WTC11 (cell line): ENCODE measurements at regions not wholly inside any gene's neighbourhood (a gene's known extent, or its start where the extent isn't known, plus 50 kb on each side); places are given as distances from the start of the nearest gene placed in this dataset.

Experiments
- ATAC-seq: fragments of 200-7000 bp; cut with Tn5 transposase; 2 replicates; pipeline ENCODE4 v1.10.0; 2021; ENCODE audit warnings: mild to moderate bottlenecking, moderate library complexity
- CTCF ChIA-PET: fragments of 300-600 bp; sonication (Branson Sonifier 250); formaldehyde crosslinking; loops from one replicate; lab custom pipeline; 2021; ENCODE audit warnings: antibody characterized with exemption; lab: Charles Lee
- POLR2A ChIA-PET: fragments of 350-600 bp; sonication (Branson Sonifier 250); formaldehyde crosslinking; loops from one replicate; lab custom pipeline; 2021; ENCODE audit warnings: antibody characterized with exemption; lab: Charles Lee
- DNase-seq: peaks from one replicate; pipeline ENCODE4 v3.0.0; 2021; ENCODE audit warnings: low spot score
- H3K27ac Mint-ChIP-seq: 2 replicates; pipeline ENCODE4 v1.8.0; 2021; ENCODE audit warnings: mixed read lengths
- H3K27me3 Mint-ChIP-seq: 2 replicates; pipeline ENCODE4 v1.8.0; 2021; ENCODE audit warnings: low read depth, mild to moderate bottlenecking, moderate library complexity, mixed read lengths
- H3K36me3 Mint-ChIP-seq: 2 replicates; pipeline ENCODE4 v1.8.0; 2021; ENCODE audit warnings: mixed read lengths
- H3K4me1 Mint-ChIP-seq: 2 replicates; pipeline ENCODE4 v1.8.0; 2022; ENCODE audit warnings: mixed read lengths
- H3K4me3 Mint-ChIP-seq: 2 replicates; pipeline ENCODE4 v1.8.0; 2021; ENCODE audit warnings: mild to moderate bottlenecking, moderate library complexity, mixed read lengths
- H3K9me3 Mint-ChIP-seq: 2 replicates; pipeline ENCODE4 v1.8.0; 2021; ENCODE audit warnings: mixed read lengths
- AFF4 ChIP-seq: sonication (generic); formaldehyde crosslinking; IDR thresholded peaks from 2 replicates; pipeline ENCODE4 v1.8.1; 2023; ENCODE audit warnings: mild to moderate bottlenecking, missing genetic modification reagents, borderline replicate concordance
- CDX4 ChIP-seq: fragments of 250-450 bp; sonication (Bioruptor Pico); IDR thresholded peaks from 2 replicates; pipeline ENCODE4 v1.9.0; 2021; ENCODE audit warnings: moderate library complexity, mild to moderate bottlenecking, inconsistent platforms, borderline replicate concordance
- CTCF ChIP-seq: fragments of 200-600 bp; IDR thresholded peaks from 2 replicates; pipeline ENCODE4 v1.8.0; 2022; ENCODE audit warnings: antibody characterized with exemption
- ETV6 ChIP-seq: sonication (generic); formaldehyde crosslinking; IDR thresholded peaks from 2 replicates; pipeline ENCODE4 v1.8.1; 2022; ENCODE audit warnings: mild to moderate bottlenecking, missing genetic modification reagents
- FOXK1 ChIP-seq: sonication (generic); formaldehyde crosslinking; IDR thresholded peaks from 2 replicates; pipeline ENCODE4 v1.8.0; 2022; ENCODE audit warnings: mild to moderate bottlenecking, moderate library complexity, missing genetic modification reagents
- FOXP1 ChIP-seq: sonication (generic); formaldehyde crosslinking; IDR thresholded peaks from 2 replicates; pipeline ENCODE4 v1.8.0; 2022; ENCODE audit warnings: missing genetic modification reagents, mild to moderate bottlenecking, moderate library complexity, borderline replicate concordance
- JUN ChIP-seq: sonication (generic); formaldehyde crosslinking; IDR thresholded peaks from 2 replicates; pipeline ENCODE4 v1.8.0; 2023; ENCODE audit warnings: mild to moderate bottlenecking, missing genetic modification reagents
- MLX ChIP-seq: sonication (generic); formaldehyde crosslinking; IDR thresholded peaks from 2 replicates; pipeline ENCODE4 v1.8.1; 2023; ENCODE audit warnings: mild to moderate bottlenecking, missing genetic modification reagents, moderate library complexity
- MXD4 ChIP-seq: fragments of 250-450 bp; sonication (Bioruptor Pico); IDR thresholded peaks from 2 replicates; pipeline ENCODE4 v1.8.0; 2021; ENCODE audit warnings: mild to moderate bottlenecking, moderate library complexity, borderline replicate concordance
- NFE2L1 ChIP-seq: sonication (generic); formaldehyde crosslinking; IDR thresholded peaks from 2 replicates; pipeline ENCODE4 v1.8.1; 2023; ENCODE audit warnings: missing genetic modification reagents
- NR3C1 ChIP-seq: sonication (generic); formaldehyde crosslinking; conservative IDR thresholded peaks from 2 replicates; pipeline ENCODE4 v1.8.1; 2023; ENCODE audit warnings: low read depth, mild to moderate bottlenecking, missing genetic modification reagents
- USF2 ChIP-seq: sonication (generic); formaldehyde crosslinking; IDR thresholded peaks from 2 replicates; pipeline ENCODE4 v1.8.1; 2023; ENCODE audit warnings: mild to moderate bottlenecking, missing genetic modification reagents, moderate library complexity
- ZNF512 ChIP-seq: sonication (generic); formaldehyde crosslinking; IDR thresholded peaks from 2 replicates; pipeline ENCODE4 v1.8.1; 2022; ENCODE audit warnings: missing genetic modification reagents, borderline replicate concordance
- ZNF532 ChIP-seq: fragments of 250-450 bp; sonication (Bioruptor Pico); IDR thresholded peaks from 2 replicates; pipeline ENCODE4 v1.9.0; 2021; ENCODE audit warnings: mild to moderate bottlenecking, borderline replicate concordance
- ZSCAN18 ChIP-seq: fragments of 250-450 bp; sonication (Bioruptor Pico); IDR thresholded peaks from 2 replicates; pipeline ENCODE4 v2.1.2; 2022; ENCODE audit warnings: mild to moderate bottlenecking, moderate library complexity

- H3K27ac Mint-ChIP-seq = peak overlapping the region; percentile 58; the same call in 1 of the 2 replicates
- peaks cover 24% of the 10 kb centered on the region for H3K4me1 Mint-ChIP-seq
- ChIA-PET CTCF (no interaction called here), POLR2A (no interaction called here)
- H3K9me3 Mint-ChIP-seq = peaks cover 22% of the 10 kb centered on the region
- ATAC-seq (no peak), DNase-seq (no peak)
- peaks cover 6% of the 10 kb centered on the region for H3K36me3 Mint-ChIP-seq
- TF ChIP-seq MLX (CRISPR knock-in tag) (no peak), FOXP1 (CRISPR knock-in tag) (no peak), NR3C1 (CRISPR knock-in tag) (no peak)
- H3K27me3 Mint-ChIP-seq = no peaks in the 10 kb centered on the region
- no peak overlapping the region for H3K4me3 Mint-ChIP-seq
Measured at GRCh38 chr6:164229716-164230115, 815.2 kb downstream of the QKI start.

GRCh38 chr6:164227952-164228522 is 813.5 kb downstream of the QKI start:
- Mint-ChIP-seq H3K27ac (no peak overlapping the region), H3K4me3 (no peak overlapping the region), H3K36me3 (no peaks in the 10 kb centered on the region), H3K4me1 (peaks cover 24% of the 10 kb centered on the region)
- peak; percentile 89 for ATAC-seq
- TF ChIP-seq JUN (CRISPR knock-in tag) (no peak), FOXP1 (CRISPR knock-in tag) (no peak), CTCF (no peak), CDX4 (no peak), AFF4 (CRISPR knock-in tag) (no peak), USF2 (no peak), ETV6 (CRISPR knock-in tag) (peak; percentile 74; the same call in 1 of the 2 replicates)
- TF ChIP-seq, all 79 proteins: peak for 1
- Mint-ChIP-seq H3K27me3 (no peaks in the 10 kb centered on the region), H3K9me3 (peaks cover 15% of the 10 kb centered on the region)
- ChIA-PET CTCF (no interaction called here), POLR2A (no interaction called here)
- peak; percentile 18 for DNase-seq

GRCh38 chr6:164216839-164217238 is 802.3 kb downstream of the QKI start:
- POLR2A ChIA-PET = no interaction called here
- H3K4me3 Mint-ChIP-seq = no peak overlapping the region
- H3K4me1 Mint-ChIP-seq = no peaks in the 10 kb centered on the region
- ATAC-seq (no peak), DNase-seq (no peak)
- H3K27me3 Mint-ChIP-seq = no peaks in the 10 kb centered on the region
- H3K27ac Mint-ChIP-seq = no peak overlapping the region
- CTCF ChIA-PET = no interaction called here
- peaks cover 31% of the 10 kb centered on the region for H3K9me3 Mint-ChIP-seq
- H3K36me3 Mint-ChIP-seq = peaks cover 3% of the 10 kb centered on the region; the same call in 1 of the 2 replicates
- no peak for TF ChIP-seq ZNF532 (CRISPR knock-in tag)
- no peak for TF ChIP-seq MXD4 (CRISPR knock-in tag)
- no peak for TF ChIP-seq NFE2L1
- no peak for TF ChIP-seq ZSCAN18
- TF ChIP-seq ZNF512 (CRISPR knock-in tag) = no peak
- TF ChIP-seq JUN (CRISPR knock-in tag) = no peak
- TF ChIP-seq FOXK1 = no peak
